Skin epidermis (tissue), 12 donors: ENCODE measurements at regions not wholly inside any gene's neighbourhood (a gene's known extent, or its start where the extent isn't known, plus 50 kb on each side); places are given as distances from the start of the nearest gene placed in this dataset.

Experiments used
- H3K27ac ChIP-seq, 21 experiments: fragments of 200-600 bp; sonication (generic) in 11 of 21; one replicate each; pipeline ENCODE4 v1.5.0; 2020; ENCODE audit warnings: mild to moderate bottlenecking in 3 of 21, inconsistent platforms in 2 of 21, moderate library complexity in 2 of 21
- H3K4me3 ChIP-seq, 7 experiments: fragments of 200-600 bp; sonication (generic) in 2 of 7; one replicate each; pipeline ENCODE4 v1.5.0; 2020; ENCODE audit warnings: inconsistent platforms in 2 of 7, mild to moderate bottlenecking in 2 of 7, moderate library complexity in 1 of 7

DNA sequence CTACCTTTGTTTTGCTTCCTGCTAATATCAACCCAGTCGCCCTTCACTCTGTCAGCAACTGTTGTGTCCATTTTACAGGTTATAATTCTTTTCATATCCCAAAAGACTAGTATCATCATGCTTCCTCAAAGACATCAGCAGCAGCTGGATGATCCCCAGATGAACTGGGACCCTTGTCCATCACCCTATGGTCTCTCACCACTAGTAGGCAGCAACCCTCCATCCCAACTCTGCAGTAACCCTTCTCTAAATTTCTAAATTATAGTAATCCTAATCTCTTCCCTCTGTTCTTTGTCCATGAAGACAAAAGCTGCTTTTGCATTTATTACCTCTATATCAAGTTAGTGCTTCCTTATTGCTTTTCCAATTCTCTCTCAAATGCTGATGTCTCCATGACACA lies 1025.8 kb downstream of the FAM181B start:
- Histone ChIP-seq H3K27ac (no peak overlapping the region), H3K4me3 (no peak overlapping the region)

- Histone ChIP-seq H3K4me3 (no peak overlapping the region), H3K27ac (no peak overlapping the region)
These were observed 1028.4 kb downstream of the FAM181B start for GRCh38 chr11:81705283-81705682.

DNA sequence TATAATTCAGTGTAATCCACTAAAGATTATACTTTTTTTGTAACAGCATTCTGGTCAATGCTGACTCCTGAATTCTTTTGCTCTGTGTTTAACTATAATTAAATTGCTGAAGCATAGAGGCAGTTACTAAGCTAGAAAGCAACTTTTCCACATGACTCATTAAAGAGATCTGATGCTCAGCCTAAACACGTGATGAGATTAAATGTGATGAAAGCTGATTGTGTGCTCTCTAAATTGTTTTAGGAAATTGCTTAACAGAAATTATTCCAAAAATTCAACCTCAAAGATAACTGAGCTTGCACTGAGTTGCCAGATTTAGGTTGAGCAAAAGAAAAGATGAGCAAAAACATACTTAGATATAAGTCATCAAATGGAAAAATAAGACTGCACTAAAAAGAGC lies 1033.6 kb downstream of the FAM181B start:
- Histone ChIP-seq H3K27ac (no peak overlapping the region), H3K4me3 (no peak overlapping the region)

DNA sequence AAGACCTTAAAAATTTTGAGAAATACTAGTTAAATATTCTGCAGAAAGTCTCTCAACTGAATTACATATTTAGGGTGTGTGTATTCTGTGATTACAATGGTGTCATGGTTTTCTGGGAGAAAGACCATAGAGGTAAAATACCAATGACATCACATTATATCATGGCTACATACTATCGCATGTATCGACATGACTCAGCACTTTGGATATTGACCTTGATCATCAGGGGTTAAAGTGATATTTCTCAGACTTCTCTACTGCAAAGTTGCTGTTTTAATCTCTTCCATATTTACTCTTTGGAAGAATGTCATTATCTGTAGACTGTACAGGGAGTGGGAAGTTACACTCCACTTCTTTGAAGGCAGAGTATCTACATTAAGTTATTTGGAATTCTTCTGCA lies 1046.6 kb downstream of the FAM181B start:
- H3K27ac ChIP-seq, result no peak overlapping the region
- no peak overlapping the region for H3K4me3 ChIP-seq

- H3K27ac ChIP-seq, result no peak overlapping the region
- H3K4me3 ChIP-seq, result no peak overlapping the region
These were observed 1059.5 kb downstream of the FAM181B start for GRCh38 chr11:81674211-81674610.

- Histone ChIP-seq H3K4me3 (no peak overlapping the region), H3K27ac (no peak overlapping the region)
These were observed 1060.7 kb downstream of the FAM181B start for GRCh38 chr11:81673001-81673400.

DNA sequence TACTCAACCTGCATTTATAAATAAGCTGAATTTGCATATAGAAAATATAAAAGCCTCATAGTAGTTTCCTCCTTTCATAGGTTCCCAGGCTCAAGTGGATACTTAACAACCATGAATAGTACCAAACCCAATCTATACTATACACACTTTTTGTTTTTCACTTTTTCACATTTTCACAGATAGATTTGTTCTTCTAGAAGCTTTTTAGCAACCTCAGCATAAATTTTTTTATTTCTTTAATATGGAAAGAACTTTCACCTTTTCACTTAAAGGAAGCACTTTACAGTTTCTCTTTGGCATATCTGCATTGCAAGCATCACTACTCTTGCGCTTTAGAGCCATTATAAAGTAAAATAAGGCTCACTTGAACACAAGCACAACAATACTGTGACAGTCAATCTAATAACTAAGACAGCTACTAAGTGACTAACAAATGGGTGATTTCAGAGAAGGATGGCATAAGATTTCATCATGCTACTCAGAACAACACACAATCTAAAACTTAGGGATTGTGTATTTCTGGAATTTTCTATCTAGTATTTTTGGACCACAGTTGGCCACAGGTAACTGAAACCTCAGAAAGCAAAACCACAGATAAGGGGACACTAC lies 1063.6 kb downstream of the FAM181B start:
- Histone ChIP-seq H3K4me3 (no peak overlapping the region), H3K27ac (no peak overlapping the region)

- Histone ChIP-seq H3K27ac (no peak overlapping the region), H3K4me3 (no peak overlapping the region)
These were observed 1074.9 kb downstream of the FAM181B start for GRCh38 chr11:81658722-81659121.

- Histone ChIP-seq H3K27ac (no peak overlapping the region), H3K4me3 (no peak overlapping the region)
These were observed 1078.3 kb downstream of the FAM181B start for GRCh38 chr11:81655351-81655750.

- Histone ChIP-seq H3K4me3 (no peak overlapping the region), H3K27ac (no peak overlapping the region)
These were observed 1086.3 kb downstream of the FAM181B start for GRCh38 chr11:81647374-81647773.

- no peak overlapping the region for H3K27ac ChIP-seq
- no peak overlapping the region for H3K4me3 ChIP-seq
These were observed 1089.3 kb downstream of the FAM181B start for GRCh38 chr11:81644239-81644840.

- Histone ChIP-seq H3K27ac (no peak overlapping the region), H3K4me3 (no peak overlapping the region)
These were observed 1099.2 kb downstream of the FAM181B start for GRCh38 chr11:81634483-81634882.

GRCh38 chr11:81602508-81602907 lies 1131.2 kb downstream of the FAM181B start:
- no peak overlapping the region for H3K27ac ChIP-seq
- no peak overlapping the region for H3K4me3 ChIP-seq

DNA sequence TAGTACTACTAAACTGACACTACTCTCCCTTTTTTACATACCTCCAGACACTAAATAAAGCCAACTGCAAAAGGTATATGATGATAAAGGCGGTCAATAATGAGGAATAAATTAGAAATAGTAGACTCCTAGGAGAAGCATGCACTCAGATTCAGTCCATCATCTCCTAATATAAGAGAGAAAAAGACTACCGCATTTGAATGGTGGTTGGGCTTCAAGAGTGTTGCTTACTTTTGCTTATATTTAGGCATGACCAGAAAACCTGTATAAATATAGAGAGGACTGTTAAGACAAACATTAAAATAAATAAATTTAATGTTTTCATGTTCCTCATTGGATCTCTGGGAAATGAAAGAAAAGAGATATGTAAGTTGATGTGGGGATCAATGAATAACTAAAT lies 1137.0 kb downstream of the FAM181B start:
- H3K4me3 ChIP-seq, result no peak overlapping the region

DNA sequence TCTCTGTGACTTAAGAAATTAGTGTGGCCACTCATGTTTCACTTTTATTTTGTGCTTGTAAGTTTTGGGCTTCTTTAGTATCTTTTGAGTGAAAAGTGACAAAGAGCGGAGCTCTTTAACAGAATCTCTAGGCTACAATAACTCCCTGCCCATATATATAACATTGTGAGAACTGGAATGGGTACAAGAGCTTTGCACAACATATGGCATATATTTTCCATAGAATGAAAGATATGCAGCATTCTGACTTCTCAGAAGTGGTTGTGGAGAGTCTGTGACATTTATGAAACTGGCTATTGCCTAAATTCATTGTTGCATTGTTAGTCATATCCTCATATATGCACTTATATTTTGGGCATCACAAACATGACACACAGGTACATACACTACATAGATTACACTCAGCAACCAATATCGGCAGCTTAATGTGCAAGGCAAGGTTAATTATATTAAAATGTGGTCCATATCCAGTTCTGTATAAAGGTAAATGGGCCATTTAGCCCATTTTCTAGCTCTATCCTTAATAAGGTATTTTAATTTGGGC lies 1148.2 kb downstream of the FAM181B start:
- no peak overlapping the region for H3K27ac ChIP-seq
- H3K4me3 ChIP-seq, result no peak overlapping the region

More for the DNA sequence above, 1137.0 kb downstream of the FAM181B start:
- no peak overlapping the region for H3K27ac ChIP-seq

GRCh38 chr11:81579339-81579738 lies 1154.3 kb downstream of the FAM181B start:
- Histone ChIP-seq H3K27ac (no peak overlapping the region), H3K4me3 (no peak overlapping the region)

- Histone ChIP-seq H3K27ac (no peak overlapping the region), H3K4me3 (no peak overlapping the region)
These were observed 1155.1 kb downstream of the FAM181B start for GRCh38 chr11:81578571-81578970.

- H3K27ac ChIP-seq, result no peak overlapping the region
- no peak overlapping the region for H3K4me3 ChIP-seq
These were observed 1159.4 kb downstream of the FAM181B start for GRCh38 chr11:81574301-81574700.

DNA sequence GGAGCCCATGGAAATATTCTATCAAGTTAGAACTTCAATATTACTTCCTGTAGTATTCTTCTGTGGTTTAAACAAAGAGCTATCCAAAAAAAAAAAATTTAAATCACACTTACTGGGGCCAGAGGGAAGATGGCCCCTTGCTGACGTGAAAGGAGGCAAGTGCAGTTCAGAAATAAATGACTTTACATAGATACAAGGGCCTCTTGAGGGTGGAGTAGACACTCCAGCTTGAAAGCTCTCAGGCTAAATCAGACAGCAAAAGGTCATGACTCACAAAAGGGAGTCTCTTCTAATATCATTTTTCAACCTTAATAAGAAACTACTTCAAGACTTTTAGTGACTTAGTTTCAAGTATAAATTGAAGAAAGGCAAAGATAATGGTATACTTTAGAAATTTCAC lies 1160.3 kb downstream of the FAM181B start:
- no peak overlapping the region for H3K4me3 ChIP-seq

DNA sequence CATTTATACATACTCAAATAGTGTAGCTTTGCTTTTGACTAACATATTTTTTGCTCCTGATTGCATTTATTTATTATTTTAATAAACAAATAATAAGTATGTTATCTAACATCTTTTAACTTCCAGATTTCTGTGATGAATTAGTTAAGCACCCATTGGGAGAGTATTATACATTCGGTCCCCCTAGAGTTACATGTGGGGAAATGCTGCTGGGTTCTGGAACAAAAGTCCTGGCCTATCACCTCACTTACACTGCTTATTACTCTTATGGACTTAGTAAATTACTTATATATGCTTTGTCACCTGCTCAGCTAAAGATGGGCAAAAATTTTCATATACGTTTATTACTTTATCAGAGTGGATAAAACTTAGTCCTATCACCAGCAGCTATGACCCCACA lies 1163.0 kb downstream of the FAM181B start:
- no peak overlapping the region for H3K4me3 ChIP-seq
- no peak overlapping the region for H3K27ac ChIP-seq

More for the DNA sequence above, 1160.3 kb downstream of the FAM181B start:
- H3K27ac ChIP-seq, result no peak overlapping the region

DNA sequence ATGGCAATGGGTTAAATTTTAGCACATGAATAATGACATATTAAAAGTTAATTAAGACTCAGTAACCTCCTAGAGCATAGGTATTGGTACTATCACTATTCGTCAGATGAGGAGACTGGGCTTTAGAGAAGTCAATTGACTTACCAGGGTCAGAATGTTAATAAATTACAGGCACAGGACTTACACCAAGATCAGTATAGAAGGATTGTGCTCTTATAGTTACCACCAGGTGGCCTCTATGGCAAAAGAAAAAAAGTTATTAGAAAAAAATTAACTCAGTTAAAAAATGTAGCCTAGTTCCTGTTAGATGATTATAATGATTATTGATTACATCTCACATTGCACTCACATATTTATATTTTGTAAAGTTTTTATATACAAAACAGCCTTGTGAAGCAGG lies 1163.7 kb downstream of the FAM181B start:
- no peak overlapping the region for H3K4me3 ChIP-seq
- no peak overlapping the region for H3K27ac ChIP-seq

GRCh38 chr11:81568918-81569317 lies 1164.7 kb downstream of the FAM181B start:
- no peak overlapping the region for H3K27ac ChIP-seq

More at GRCh38 chr11:81568918-81569317, 1164.7 kb downstream of the FAM181B start:
- H3K4me3 ChIP-seq, result no peak overlapping the region
